ENCODE measurements at regions not wholly inside any gene's neighbourhood (a gene's known extent, or its start where the extent isn't known, plus 50 kb on each side); places are given as distances from the start of the nearest gene placed in this dataset.

GRCh38 chr20:12893653-12894052 is 115.1 kb upstream of the SPTLC3 start:
- no peak for TF ChIP-seq CTCF (IDR thresholded peaks at IDR 0.05; ENCODE audit: poor library complexity)
- no peak for TF ChIP-seq EZH2 (IDR thresholded peaks at IDR 0.05; ENCODE audit: borderline replicate concordance)
- TF ChIP-seq EZH2phosphoT487 (IDR thresholded peaks at IDR 0.05; ENCODE audit: low read depth, severe bottlenecking, unreplicated experiment) = no peak

Data from hepatocyte (in vitro differentiated cells).